ENCODE measurements at regions not wholly inside any gene's neighbourhood (a gene's known extent, or its start where the extent isn't known, plus 50 kb on each side); places are given as distances from the start of the nearest gene placed in this dataset.

DNA sequence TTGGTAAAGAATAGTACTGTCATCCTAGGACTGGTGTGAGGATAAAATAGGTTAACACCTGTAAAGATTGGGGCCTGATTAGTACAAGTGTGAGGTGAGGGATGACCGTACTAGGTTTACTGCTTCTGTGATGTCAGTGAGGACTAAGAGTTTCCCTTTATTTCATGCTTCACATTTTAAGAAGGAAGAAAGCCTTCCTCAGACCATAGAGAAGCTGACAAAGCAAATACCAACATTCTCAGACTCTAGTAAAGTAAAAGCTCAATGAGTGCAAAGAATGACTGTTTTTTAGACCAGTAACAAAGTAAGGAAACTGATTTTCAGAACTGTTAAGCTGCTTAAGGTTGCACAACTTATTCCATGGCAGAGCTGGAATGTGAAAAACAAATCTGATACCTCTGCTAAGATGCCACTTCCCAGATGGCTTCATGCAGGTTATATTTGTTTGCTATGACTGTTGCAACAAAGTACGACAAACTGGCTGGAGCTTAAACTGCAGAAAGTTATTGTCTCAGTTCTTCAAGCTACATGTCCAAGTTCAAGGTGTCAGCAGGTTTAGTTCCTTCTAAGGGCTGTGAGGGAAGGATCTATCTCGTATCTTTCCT, 354.9 kb downstream of the RSL24D1 start:
- H3K36me3 Mint-ChIP-seq (ENCODE audit: low read depth) = no peaks in the 10 kb centered on the region
- H3K4me1 Mint-ChIP-seq (ENCODE audit: low read depth) = no peaks in the 10 kb centered on the region
- no peak overlapping the region for H3K4me3 Mint-ChIP-seq
- no peaks in the 10 kb centered on the region for H3K9me3 Mint-ChIP-seq
- H3K27me3 Mint-ChIP-seq = no peaks in the 10 kb centered on the region
- DNase-seq = no peak
- no peak overlapping the region for H3K27ac Mint-ChIP-seq

- H3K27ac Mint-ChIP-seq = no peak overlapping the region
- H3K9me3 Mint-ChIP-seq = no peaks in the 10 kb centered on the region
- no peaks in the 10 kb centered on the region for H3K36me3 Mint-ChIP-seq (ENCODE audit: low read depth)
- DNase-seq = no peak
- H3K4me3 Mint-ChIP-seq = no peak overlapping the region
- no peaks in the 10 kb centered on the region for H3K4me1 Mint-ChIP-seq (ENCODE audit: low read depth)
- no peaks in the 10 kb centered on the region for H3K27me3 Mint-ChIP-seq
Observed at GRCh38 chr15:54840621-54841398, 355.9 kb downstream of the RSL24D1 start.

GRCh38 chr15:54839379-54839778, 357.4 kb downstream of the RSL24D1 start:
- H3K4me1 Mint-ChIP-seq (ENCODE audit: low read depth) = no peaks in the 10 kb centered on the region
- peaks cover 3% of the 10 kb centered on the region for H3K27me3 Mint-ChIP-seq
- no peak overlapping the region for H3K27ac Mint-ChIP-seq
- DNase-seq = no peak
- no peak overlapping the region for H3K4me3 Mint-ChIP-seq
- H3K36me3 Mint-ChIP-seq (ENCODE audit: low read depth) = no peaks in the 10 kb centered on the region
- H3K9me3 Mint-ChIP-seq = no peaks in the 10 kb centered on the region

GRCh38 chr15:54836052-54836795, 360.5 kb downstream of the RSL24D1 start:
- Mint-ChIP-seq H3K27ac (no peak overlapping the region), H3K9me3 (no peaks in the 10 kb centered on the region), H3K4me3 (no peak overlapping the region), H3K27me3 (peaks cover 3% of the 10 kb centered on the region), H3K4me1 (ENCODE audit: low read depth) (no peaks in the 10 kb centered on the region), H3K36me3 (ENCODE audit: low read depth) (no peaks in the 10 kb centered on the region)
- DNase-seq = no peak

DNA sequence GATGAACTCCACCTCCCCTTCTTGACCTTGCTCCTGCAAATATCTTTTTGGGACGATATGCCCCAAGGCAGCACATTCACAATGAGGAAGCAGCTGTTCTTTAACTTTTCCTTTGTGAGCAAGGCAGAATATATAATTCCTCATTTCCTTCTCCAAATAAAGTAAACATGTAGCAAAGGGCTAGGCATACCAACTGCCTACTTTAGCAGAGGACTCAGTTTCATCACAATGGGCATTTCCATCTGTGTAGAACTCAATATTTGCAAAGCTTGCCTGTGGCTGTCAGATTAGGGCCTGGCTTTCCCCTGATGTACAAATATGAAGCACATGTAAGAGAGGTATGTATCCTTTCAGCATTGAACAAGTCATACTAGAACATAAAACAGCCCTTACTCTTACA, 366.9 kb downstream of the RSL24D1 start:
- no peak overlapping the region for H3K27ac Mint-ChIP-seq
- DNase-seq = no peak
- no peaks in the 10 kb centered on the region for H3K27me3 Mint-ChIP-seq
- no peak overlapping the region for H3K4me3 Mint-ChIP-seq
- no peaks in the 10 kb centered on the region for H3K4me1 Mint-ChIP-seq (ENCODE audit: low read depth)
- H3K36me3 Mint-ChIP-seq (ENCODE audit: low read depth) = no peaks in the 10 kb centered on the region
- H3K9me3 Mint-ChIP-seq = peaks cover 2% of the 10 kb centered on the region

- H3K9me3 Mint-ChIP-seq = no peaks in the 10 kb centered on the region
- no peaks in the 10 kb centered on the region for H3K27me3 Mint-ChIP-seq
- no peaks in the 10 kb centered on the region for H3K4me1 Mint-ChIP-seq (ENCODE audit: low read depth)
- DNase-seq = no peak
- no peaks in the 10 kb centered on the region for H3K36me3 Mint-ChIP-seq (ENCODE audit: low read depth)
- no peak overlapping the region for H3K4me3 Mint-ChIP-seq
- H3K27ac Mint-ChIP-seq = no peak overlapping the region
Observed at GRCh38 chr15:54820811-54821210, 375.9 kb downstream of the RSL24D1 start.

- Mint-ChIP-seq H3K4me3 (no peak overlapping the region), H3K27me3 (no peaks in the 10 kb centered on the region), H3K9me3 (no peaks in the 10 kb centered on the region), H3K27ac (no peak overlapping the region), H3K36me3 (ENCODE audit: low read depth) (no peaks in the 10 kb centered on the region), H3K4me1 (ENCODE audit: low read depth) (no peaks in the 10 kb centered on the region)
- DNase-seq = no peak
Observed at GRCh38 chr15:54820098-54820497, 376.6 kb downstream of the RSL24D1 start.

- H3K9me3 Mint-ChIP-seq = peaks cover 5% of the 10 kb centered on the region
- H3K4me1 Mint-ChIP-seq (ENCODE audit: low read depth) = no peaks in the 10 kb centered on the region
- no peaks in the 10 kb centered on the region for H3K36me3 Mint-ChIP-seq (ENCODE audit: low read depth)
- no peaks in the 10 kb centered on the region for H3K27me3 Mint-ChIP-seq
- H3K27ac Mint-ChIP-seq = no peak overlapping the region
- H3K4me3 Mint-ChIP-seq = no peak overlapping the region
- DNase-seq = no peak
Observed at GRCh38 chr15:54816401-54816800, 380.3 kb downstream of the RSL24D1 start.

GRCh38 chr15:54815556-54815955, 381.2 kb downstream of the RSL24D1 start:
- Mint-ChIP-seq H3K4me3 (no peak overlapping the region), H3K27me3 (no peaks in the 10 kb centered on the region), H3K36me3 (ENCODE audit: low read depth) (no peaks in the 10 kb centered on the region), H3K4me1 (ENCODE audit: low read depth) (no peaks in the 10 kb centered on the region), H3K9me3 (peaks cover 5% of the 10 kb centered on the region), H3K27ac (no peak overlapping the region)
- DNase-seq = no peak

DNA sequence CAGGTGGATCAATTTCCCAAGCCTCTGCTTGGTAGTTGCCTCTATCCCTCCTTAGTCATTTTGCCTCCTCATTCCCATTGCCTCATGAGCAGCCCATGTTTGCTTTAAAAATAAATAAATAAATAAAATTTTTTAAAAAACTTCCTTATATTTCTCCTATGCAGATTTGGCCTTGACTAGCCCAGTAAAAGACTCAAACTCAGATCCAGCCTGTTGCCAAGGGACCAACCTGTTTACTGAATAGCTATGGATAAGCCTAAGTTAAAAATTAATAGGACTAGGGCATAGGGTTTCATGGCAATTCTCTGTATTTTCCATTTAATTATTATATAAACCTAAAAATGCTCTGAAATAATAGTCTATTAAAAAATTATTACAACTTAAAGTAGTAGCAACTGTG, 384.4 kb downstream of the RSL24D1 start:
- no peak for DNase-seq
- H3K4me3 Mint-ChIP-seq = no peak overlapping the region
- no peak overlapping the region for H3K27ac Mint-ChIP-seq
- H3K36me3 Mint-ChIP-seq (ENCODE audit: low read depth) = no peaks in the 10 kb centered on the region
- H3K9me3 Mint-ChIP-seq = peaks cover 5% of the 10 kb centered on the region
- H3K27me3 Mint-ChIP-seq = no peaks in the 10 kb centered on the region
- H3K4me1 Mint-ChIP-seq (ENCODE audit: low read depth) = no peaks in the 10 kb centered on the region

- DNase-seq = no peak
- Mint-ChIP-seq H3K27me3 (no peaks in the 10 kb centered on the region), H3K4me3 (no peak overlapping the region), H3K9me3 (peaks cover 5% of the 10 kb centered on the region), H3K27ac (no peak overlapping the region), H3K36me3 (ENCODE audit: low read depth) (no peaks in the 10 kb centered on the region), H3K4me1 (ENCODE audit: low read depth) (no peaks in the 10 kb centered on the region)
Observed at GRCh38 chr15:54810496-54810895, 386.2 kb downstream of the RSL24D1 start.

- Mint-ChIP-seq H3K4me3 (no peak overlapping the region), H3K36me3 (ENCODE audit: low read depth) (no peaks in the 10 kb centered on the region), H3K9me3 (peaks cover 5% of the 10 kb centered on the region), H3K27me3 (no peaks in the 10 kb centered on the region), H3K27ac (no peak overlapping the region), H3K4me1 (ENCODE audit: low read depth) (no peaks in the 10 kb centered on the region)
- no peak for DNase-seq
Observed at GRCh38 chr15:54810031-54810430, 386.7 kb downstream of the RSL24D1 start.

DNA sequence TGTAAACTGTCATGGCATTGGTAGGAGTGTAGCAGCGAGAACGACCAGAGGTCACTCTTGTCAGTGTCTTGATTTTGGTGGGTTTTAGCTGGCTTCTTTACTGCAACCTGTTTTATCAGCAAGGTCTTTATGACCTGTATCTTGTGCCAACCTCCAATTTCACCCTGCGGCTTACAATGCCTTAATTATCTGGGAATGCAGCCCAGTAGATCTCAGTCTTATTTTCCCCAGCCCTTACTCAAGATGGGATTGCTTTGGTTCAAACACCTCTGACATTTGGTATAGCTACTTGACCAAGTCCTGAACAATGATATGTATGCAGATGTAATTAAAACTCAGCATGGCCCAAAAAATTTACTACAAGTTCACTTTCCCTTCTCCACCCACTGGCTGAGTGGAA, 388.4 kb downstream of the RSL24D1 start:
- Mint-ChIP-seq H3K9me3 (peaks cover 2% of the 10 kb centered on the region), H3K27me3 (no peaks in the 10 kb centered on the region), H3K27ac (no peak overlapping the region)

GRCh38 chr15:54803987-54804386, 392.8 kb downstream of the RSL24D1 start:
- H3K4me1 Mint-ChIP-seq (ENCODE audit: low read depth) = peaks cover 8% of the 10 kb centered on the region
- DNase-seq = no peak
- no peaks in the 10 kb centered on the region for H3K36me3 Mint-ChIP-seq (ENCODE audit: low read depth)
- no peaks in the 10 kb centered on the region for H3K27me3 Mint-ChIP-seq
- H3K27ac Mint-ChIP-seq = no peak overlapping the region
- no peak overlapping the region for H3K4me3 Mint-ChIP-seq
- H3K9me3 Mint-ChIP-seq = no peaks in the 10 kb centered on the region

More for the DNA sequence above, 388.4 kb downstream of the RSL24D1 start:
- Mint-ChIP-seq H3K36me3 (ENCODE audit: low read depth) (no peaks in the 10 kb centered on the region), H3K4me3 (no peak overlapping the region), H3K4me1 (ENCODE audit: low read depth) (peaks cover 4% of the 10 kb centered on the region)
- no peak for DNase-seq

Data from activated T-cell treated with anti-CD3 and anti-CD28 coated beads, Interleukin-2, amount 50 U/mL, for 24 hours (primary cell).